ENCODE measurements at regions not wholly inside any gene's neighbourhood (a gene's known extent, or its start where the extent isn't known, plus 50 kb on each side); places are given as distances from the start of the nearest gene placed in this dataset.

GRCh38 chr18:45191795-45192194, 423.5 kb upstream of the SLC14A2 start:
- no peaks in the 10 kb centered on the region for H3K36me3 ChIP-seq (ENCODE audit: insufficient read depth)
- H3K79me2 ChIP-seq (ENCODE audit: insufficient read depth, low read depth), result no peaks in the 10 kb centered on the region
- TF ChIP-seq CTCF (conservative IDR thresholded peaks at IDR 0.05; ENCODE audit: low read depth, low read length), result no peak
- H2AFZ ChIP-seq (ENCODE audit: low read depth), result no peak overlapping the region
- no peak overlapping the region for H3K9ac ChIP-seq
- no peaks in the 10 kb centered on the region for H3K27me3 ChIP-seq (ENCODE audit: insufficient read depth, low read depth)
- H4K20me1 ChIP-seq (ENCODE audit: insufficient read depth), result no peaks in the 10 kb centered on the region
- H3K4me1 ChIP-seq (ENCODE audit: low read depth, poor library complexity, severe bottlenecking), result no peaks in the 10 kb centered on the region
- no peak overlapping the region for H3K4me2 ChIP-seq
- H3K27ac ChIP-seq, result no peak overlapping the region
- no peak overlapping the region for H3K4me3 ChIP-seq (IDR thresholded peaks at IDR 0.05; ENCODE audit: insufficient read depth, low read depth, low read length)

- TF ChIP-seq CTCF (conservative IDR thresholded peaks at IDR 0.05; ENCODE audit: low read depth, low read length), result no peak
- Histone ChIP-seq H3K27ac (no peak overlapping the region), H4K20me1 (ENCODE audit: insufficient read depth) (no peaks in the 10 kb centered on the region), H3K4me2 (no peak overlapping the region), H3K4me3 (IDR thresholded peaks at IDR 0.05; ENCODE audit: insufficient read depth, low read depth, low read length) (no peak overlapping the region), H3K4me1 (ENCODE audit: low read depth, poor library complexity, severe bottlenecking) (no peaks in the 10 kb centered on the region), H3K36me3 (ENCODE audit: insufficient read depth) (no peaks in the 10 kb centered on the region), H2AFZ (ENCODE audit: low read depth) (no peak overlapping the region), H3K27me3 (ENCODE audit: insufficient read depth, low read depth) (no peaks in the 10 kb centered on the region), H3K9ac (no peak overlapping the region), H3K79me2 (ENCODE audit: insufficient read depth, low read depth) (no peaks in the 10 kb centered on the region)
Observed at GRCh38 chr18:45197526-45197970, 417.7 kb upstream of the SLC14A2 start.

- Histone ChIP-seq H3K27ac (no peak overlapping the region), H3K4me3 (IDR thresholded peaks at IDR 0.05; ENCODE audit: insufficient read depth, low read depth, low read length) (no peak overlapping the region), H4K20me1 (ENCODE audit: insufficient read depth) (no peaks in the 10 kb centered on the region), H2AFZ (ENCODE audit: low read depth) (no peak overlapping the region), H3K79me2 (ENCODE audit: insufficient read depth, low read depth) (no peaks in the 10 kb centered on the region), H3K36me3 (ENCODE audit: insufficient read depth) (no peaks in the 10 kb centered on the region), H3K4me1 (ENCODE audit: low read depth, poor library complexity, severe bottlenecking) (no peaks in the 10 kb centered on the region), H3K4me2 (no peak overlapping the region), H3K27me3 (ENCODE audit: insufficient read depth, low read depth) (no peaks in the 10 kb centered on the region), H3K9ac (no peak overlapping the region)
- no peak for TF ChIP-seq CTCF (conservative IDR thresholded peaks at IDR 0.05; ENCODE audit: low read depth, low read length)
Observed at GRCh38 chr18:45198526-45198925, 416.8 kb upstream of the SLC14A2 start.

- no peaks in the 10 kb centered on the region for H3K36me3 ChIP-seq (ENCODE audit: insufficient read depth)
- H3K4me2 ChIP-seq, result no peak overlapping the region
- H3K27ac ChIP-seq, result no peak overlapping the region
- no peaks in the 10 kb centered on the region for H3K27me3 ChIP-seq (ENCODE audit: insufficient read depth, low read depth)
- no peak overlapping the region for H3K4me3 ChIP-seq (IDR thresholded peaks at IDR 0.05; ENCODE audit: insufficient read depth, low read depth, low read length)
- no peaks in the 10 kb centered on the region for H4K20me1 ChIP-seq (ENCODE audit: insufficient read depth)
- no peak overlapping the region for H2AFZ ChIP-seq (ENCODE audit: low read depth)
- no peaks in the 10 kb centered on the region for H3K4me1 ChIP-seq (ENCODE audit: low read depth, poor library complexity, severe bottlenecking)
- no peaks in the 10 kb centered on the region for H3K79me2 ChIP-seq (ENCODE audit: insufficient read depth, low read depth)
- no peak for TF ChIP-seq CTCF (conservative IDR thresholded peaks at IDR 0.05; ENCODE audit: low read depth, low read length)
- H3K9ac ChIP-seq, result no peak overlapping the region
Observed at GRCh38 chr18:45201029-45201428, 414.2 kb upstream of the SLC14A2 start.

All from KMS-11 (cell line).